HG02763 (cell line): ENCODE measurements at regions not wholly inside any gene's neighbourhood (a gene's known extent, or its start where the extent isn't known, plus 50 kb on each side); places are given as distances from the start of the nearest gene placed in this dataset.

Source experiments
- ATAC-seq: cut with Tn5 transposase; IDR thresholded peaks from one replicate; pipeline ENCODE4 v1.9.1; 2021; ENCODE audit warnings: mild to moderate bottlenecking, moderate library complexity; ENCODE audit not compliant: unreplicated experiment

DNA sequence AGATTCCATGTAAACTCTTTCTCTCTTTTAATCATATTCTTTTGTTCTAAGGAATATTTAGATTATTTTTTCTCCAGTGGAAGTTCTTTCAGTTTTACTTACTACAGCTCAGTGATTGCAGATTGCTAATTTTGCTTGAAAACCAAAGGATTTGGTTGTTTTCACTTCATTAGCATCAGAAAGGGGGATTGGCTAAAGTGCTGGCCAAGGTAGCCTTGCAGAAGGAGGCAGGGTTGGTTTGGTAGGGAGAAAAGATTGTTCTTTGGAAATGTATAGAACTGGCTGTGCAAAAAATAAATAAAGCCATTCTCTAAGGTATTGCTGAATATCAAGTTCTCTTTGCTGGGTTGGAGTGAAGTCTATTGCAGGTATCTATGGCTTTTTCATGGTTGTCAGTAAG lies 92.6 kb downstream of the FAT3 start:
- no peak for ATAC-seq

- no peak for ATAC-seq
These were observed 93.1 kb downstream of the FAT3 start for GRCh38 chr11:92317721-92318120.

- no peak for ATAC-seq
These were observed 97.6 kb downstream of the FAT3 start for GRCh38 chr11:92322225-92322624.

DNA sequence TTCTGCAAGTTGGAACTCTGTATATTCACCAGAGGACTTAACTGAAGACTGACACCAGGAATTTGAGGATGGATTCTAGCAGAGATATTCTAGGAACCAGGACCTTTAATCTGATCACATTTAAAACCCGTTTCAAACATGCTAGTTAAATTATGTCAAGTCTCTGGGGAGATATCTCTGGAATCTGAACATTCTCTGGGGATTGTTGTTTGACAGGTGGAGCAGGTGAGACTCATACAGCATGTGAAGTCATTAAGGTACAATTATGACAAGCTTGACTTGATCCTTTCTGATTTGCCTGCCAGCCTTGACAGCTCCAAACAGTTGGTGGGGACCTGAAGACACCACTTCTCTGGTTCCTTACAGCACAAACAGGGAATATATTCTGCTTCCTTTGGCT lies 100.3 kb downstream of the FAT3 start:
- no peak for ATAC-seq

GRCh38 chr11:92325416-92325815 lies 100.8 kb downstream of the FAT3 start:
- ATAC-seq = no peak

- ATAC-seq = no peak
These were observed 104.5 kb downstream of the FAT3 start for GRCh38 chr11:92329137-92329536.

DNA sequence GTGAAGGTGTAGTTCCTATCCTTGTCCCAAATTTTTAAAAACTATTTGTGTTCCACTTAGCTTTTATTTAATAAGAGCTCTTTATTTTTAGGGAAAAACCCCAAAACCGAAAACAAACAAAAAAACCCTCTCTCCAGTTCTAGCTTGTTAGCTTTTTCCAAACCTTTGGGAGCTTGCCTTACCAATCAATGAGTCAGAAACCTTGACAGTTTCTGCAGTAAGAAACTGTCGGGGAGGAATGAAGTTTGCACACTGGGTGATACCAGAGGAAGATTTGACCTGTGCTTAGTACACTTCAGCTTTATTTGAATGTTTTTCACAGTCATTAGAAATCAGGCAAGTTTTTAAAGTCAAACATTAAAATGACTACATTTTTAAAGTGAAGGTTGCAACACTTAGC lies 105.0 kb downstream of the FAT3 start:
- no peak for ATAC-seq

DNA sequence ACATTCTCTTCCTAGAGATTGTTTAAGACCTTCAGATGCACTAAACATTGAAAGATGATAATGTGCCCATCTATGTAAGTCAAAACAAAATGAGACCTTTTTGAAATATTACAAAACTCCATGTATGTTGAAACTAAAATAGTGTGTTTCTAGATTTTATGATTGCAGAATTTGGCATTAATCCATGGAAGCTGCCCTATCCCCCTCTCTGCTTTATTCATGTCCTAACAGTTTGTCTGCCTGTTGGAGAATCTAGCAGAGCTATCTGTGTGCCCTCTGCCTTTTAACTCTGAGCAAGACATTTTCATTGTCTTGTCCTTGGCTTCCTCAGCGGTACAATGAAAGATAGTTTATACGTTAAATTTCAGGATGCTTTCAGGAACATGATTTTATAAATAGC lies 105.5 kb downstream of the FAT3 start:
- no peak for ATAC-seq

GRCh38 chr11:92332986-92333385 lies 108.4 kb downstream of the FAT3 start:
- ATAC-seq = no peak

DNA sequence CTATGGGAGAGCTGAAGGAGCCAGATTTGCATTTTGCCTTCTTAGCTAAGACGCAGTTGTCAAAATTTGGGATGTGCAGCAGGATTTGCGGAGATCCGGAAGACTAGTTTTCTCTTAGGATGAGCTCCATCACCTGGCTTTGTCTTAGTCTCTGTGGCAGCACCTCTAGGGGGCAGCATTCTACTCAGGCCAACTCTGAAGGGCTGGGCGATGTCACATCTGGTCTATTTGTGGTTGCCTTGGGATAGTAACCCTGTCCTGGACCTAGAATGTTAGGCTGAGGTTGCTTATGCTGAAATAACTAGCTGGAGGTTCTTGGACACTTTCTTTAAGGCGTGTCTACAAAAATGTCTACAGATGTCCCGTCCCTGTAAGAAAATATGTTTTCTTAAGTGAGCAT lies 116.2 kb downstream of the FAT3 start:
- ATAC-seq = no peak

DNA sequence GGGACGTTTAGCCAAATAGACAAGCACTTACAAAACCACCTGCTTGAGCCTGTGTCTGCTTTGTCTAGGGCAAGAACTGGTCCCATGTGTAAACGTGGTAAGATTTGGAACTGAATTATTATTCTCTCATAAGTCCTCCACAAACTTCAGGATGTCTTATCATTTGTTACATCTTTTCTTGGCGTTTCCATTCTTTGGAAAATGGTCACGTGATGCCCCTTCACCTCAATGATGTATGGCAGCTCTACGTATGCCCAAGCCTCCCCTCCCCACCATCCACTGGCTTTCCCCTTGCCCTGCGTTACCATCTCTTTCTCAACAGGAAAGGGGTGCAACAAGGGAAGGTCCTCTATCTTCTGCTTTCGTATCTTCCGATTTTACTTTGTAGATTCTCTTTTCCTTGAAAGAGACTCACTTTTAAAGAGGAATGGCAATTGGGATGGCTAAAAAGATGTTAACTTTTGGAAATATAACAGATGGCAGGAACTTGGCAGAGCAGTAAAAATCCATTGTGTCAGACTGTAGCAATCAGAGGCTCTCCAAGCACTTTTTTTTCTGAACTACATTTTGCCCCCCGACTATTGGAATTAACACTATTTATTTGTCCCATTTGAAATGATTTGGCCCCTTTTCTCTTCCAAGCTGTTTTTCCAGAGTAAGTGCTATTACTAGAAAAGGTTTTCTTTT lies 117.6 kb downstream of the FAT3 start:
- ATAC-seq = no peak

DNA sequence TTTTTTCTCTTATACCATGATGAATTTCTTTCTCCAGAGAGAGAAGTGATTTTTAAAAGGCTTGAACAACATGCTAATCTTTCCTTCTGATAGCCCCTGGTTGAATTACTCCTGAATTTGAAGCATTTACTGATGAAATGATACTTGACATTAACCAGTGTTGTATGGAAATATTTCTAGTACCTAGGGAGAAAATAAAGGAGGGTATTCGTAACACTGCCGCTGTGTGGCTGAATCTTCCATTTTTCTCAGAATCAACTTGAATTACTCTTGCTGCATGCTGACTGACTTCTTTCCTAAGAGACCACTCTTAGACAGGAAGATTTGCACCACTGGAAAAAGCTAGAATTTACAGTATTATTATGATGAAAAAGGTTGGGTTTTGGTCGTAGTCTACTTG lies 118.3 kb downstream of the FAT3 start:
- no peak for ATAC-seq

GRCh38 chr11:92346220-92346619 lies 121.6 kb downstream of the FAT3 start:
- ATAC-seq = no peak

- ATAC-seq = no peak
These were observed 122.8 kb downstream of the FAT3 start for GRCh38 chr11:92347454-92347853.

DNA sequence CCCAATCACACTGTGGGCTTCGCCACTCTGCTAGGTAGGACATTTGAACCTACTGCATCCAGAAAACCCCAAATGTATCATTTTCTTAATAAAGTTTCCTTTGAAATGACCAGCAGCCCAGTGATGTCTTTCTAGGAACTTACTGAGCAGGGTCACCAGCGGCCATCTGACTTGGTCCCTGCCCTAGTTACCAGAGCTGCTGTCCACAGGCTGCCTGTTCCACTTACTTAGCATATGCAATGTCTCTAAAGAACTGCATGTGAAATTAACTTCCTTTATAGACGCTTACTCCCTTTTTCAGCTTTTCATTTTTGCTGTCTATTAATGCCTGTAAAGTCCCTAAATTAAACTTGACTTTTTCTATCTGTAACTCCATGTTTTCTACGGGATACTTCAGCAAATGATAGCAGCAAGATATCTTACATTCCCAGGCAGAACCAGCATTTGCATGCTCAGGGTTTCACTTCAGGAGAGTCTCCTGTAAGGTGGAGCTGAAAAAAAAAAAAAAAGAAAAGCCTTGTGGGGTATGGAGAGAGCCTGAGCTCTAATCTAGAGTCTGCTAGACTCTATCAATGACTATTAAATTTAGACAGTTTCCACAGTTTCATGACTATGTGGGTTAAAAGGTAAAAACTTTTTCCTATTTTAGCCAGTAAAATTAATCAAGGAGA lies 125.0 kb downstream of the FAT3 start:
- no peak for ATAC-seq

GRCh38 chr11:92357344-92357743 lies 132.7 kb downstream of the FAT3 start:
- no peak for ATAC-seq

GRCh38 chr11:92357841-92358240 lies 133.2 kb downstream of the FAT3 start:
- ATAC-seq = no peak

DNA sequence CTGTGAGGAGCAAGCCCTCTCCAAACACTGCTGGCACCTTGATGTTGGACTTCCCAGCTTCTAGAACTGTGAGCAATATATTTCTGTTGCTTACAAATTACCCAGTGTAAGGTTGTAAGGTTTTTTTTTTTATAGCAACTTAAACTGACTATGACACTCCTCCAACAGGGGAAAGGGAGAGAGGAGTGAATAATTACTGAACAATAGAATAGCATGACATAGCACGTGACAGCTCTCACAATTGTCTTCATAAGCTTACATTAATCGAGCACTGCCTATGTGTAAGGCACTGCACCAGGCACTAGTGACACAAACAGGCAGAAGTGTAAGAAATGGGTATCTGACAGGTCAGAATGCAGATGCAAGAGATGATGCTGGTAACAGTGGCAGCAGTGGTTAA lies 136.9 kb downstream of the FAT3 start:
- ATAC-seq = no peak

GRCh38 chr11:92362989-92363388 lies 138.4 kb downstream of the FAT3 start:
- no peak for ATAC-seq

DNA sequence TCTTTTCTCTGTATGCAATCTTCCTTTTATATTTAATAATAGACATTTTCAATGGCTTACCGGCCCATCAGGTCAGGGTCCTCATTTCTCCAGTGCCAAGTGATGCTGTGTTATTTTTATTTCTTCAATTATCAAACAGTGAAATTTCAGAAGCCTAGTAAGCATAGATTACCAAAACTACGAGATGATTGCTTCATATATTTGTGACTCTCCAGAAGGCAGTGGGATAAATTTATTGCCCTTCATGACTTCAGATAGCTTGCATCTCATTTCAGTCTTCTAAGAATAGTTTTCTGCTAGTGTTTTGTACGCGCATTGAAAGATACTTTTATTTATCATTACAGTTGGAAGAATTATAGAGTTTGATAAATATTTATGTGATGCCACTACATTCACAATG lies 139.6 kb downstream of the FAT3 start:
- no peak for ATAC-seq

DNA sequence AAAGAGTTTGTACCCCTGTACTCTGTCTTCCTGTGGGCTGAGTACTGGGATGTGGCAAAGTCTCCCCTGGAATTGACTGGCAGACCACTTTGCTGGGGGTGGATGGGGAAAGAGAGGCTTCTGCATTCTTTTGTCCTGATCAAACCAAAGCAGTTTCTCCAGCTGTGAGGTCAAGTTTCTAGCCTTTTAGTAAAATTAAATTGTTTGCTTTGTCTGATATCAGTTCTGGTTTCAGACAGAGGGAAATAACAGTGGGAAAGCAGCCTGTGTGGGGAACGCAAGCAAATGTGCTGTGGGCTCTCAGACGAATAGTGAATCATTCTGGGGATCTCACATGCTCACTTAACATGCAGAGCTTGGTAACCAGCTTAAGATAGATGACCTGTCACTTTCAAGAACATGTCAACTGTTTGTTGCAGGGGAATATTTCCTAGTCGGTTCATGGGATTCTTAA lies 151.6 kb downstream of the FAT3 start:
- ATAC-seq = no peak

DNA sequence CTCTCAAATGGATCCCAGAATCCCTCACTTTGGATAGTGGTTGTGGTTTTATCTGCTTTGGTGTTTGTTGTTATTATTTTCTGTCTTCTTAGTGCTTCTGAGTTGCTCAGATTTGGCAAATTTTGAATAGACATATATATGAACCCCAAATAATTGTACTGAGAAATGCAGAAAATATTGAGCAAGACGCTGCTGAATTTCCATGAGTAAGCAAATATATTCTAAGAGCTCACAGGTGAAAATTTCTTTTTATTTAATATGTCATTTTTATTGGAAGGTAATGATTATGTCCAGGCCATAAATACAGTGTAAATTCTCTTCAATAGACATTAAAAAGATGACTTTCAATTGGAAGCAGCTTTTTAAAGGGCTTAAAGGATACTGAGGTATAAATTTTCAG lies 152.1 kb downstream of the FAT3 start:
- no peak for ATAC-seq

GRCh38 chr11:92380882-92381281 lies 156.3 kb downstream of the FAT3 start:
- no peak for ATAC-seq
